ENCODE measurements at regions not wholly inside any gene's neighbourhood (a gene's known extent, or its start where the extent isn't known, plus 50 kb on each side); places are given as distances from the start of the nearest gene placed in this dataset.

DNA sequence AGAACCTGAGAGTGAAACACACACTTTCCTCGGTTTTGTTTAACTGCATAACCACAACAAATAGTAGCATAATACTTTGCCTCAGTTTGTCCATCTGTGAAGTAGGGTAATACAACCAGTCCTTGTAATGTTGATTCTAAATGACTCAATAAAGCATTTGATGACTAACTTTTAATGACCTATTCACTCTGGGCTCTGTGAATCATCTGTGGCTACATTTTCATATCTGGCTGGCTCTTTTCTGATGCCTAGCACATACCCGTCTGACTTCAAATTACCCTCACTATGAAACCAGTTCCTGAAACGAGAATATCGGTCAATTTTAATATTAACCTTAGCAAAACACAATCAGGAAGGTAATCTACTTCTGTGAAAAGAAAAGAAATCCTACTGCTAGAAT is 151.0 kb downstream of the SH2D1A start:
- DNase-seq (no peak), ATAC-seq (no peak)
- no peaks in the 10 kb centered on the region for H3K27me3 Mint-ChIP-seq
- H3K4me3 Mint-ChIP-seq = no peak overlapping the region
- ChIA-PET CTCF (no interaction called here), POLR2A (no interaction called here)
- peaks cover 0 to 16% (median 4%) of the 10 kb centered on the region in 7 donors for H3K4me1 Mint-ChIP-seq
- Histone ChIP-seq H3K4me3 (ENCODE audit: low read length) (no peak overlapping the region), H3K27ac (ENCODE audit: low read depth, low read length) (no peak overlapping the region), H3K36me3 (ENCODE audit: control insufficient read depth in 2 of 3, insufficient read depth in 3 of 3, low read length in 3 of 3) (no peaks in the 10 kb centered on the region), H3K4me1 (ENCODE audit: control insufficient read depth in 2 of 2, insufficient read depth in 2 of 2, low read length in 2 of 2) (no peaks in the 10 kb centered on the region), H3K9me3 (ENCODE audit: control insufficient read depth in 2 of 3, low read length in 3 of 3) (no peaks in the 10 kb centered on the region), H3K27me3 (ENCODE audit: control insufficient read depth in 2 of 2, insufficient read depth in 2 of 2, low read length in 2 of 2) (no peaks in the 10 kb centered on the region)
- intact Hi-C loops (cut with micrococcal nuclease) = no loop called here
- peaks cover 0 to 4% (median 0%) of the 10 kb centered on the region in 11 donors for H3K9me3 Mint-ChIP-seq
- H3K36me3 Mint-ChIP-seq = no peaks in the 10 kb centered on the region
- no peak overlapping the region for H3K27ac Mint-ChIP-seq

- H3K36me3 ChIP-seq (ENCODE audit: control insufficient read depth in 2 of 3, insufficient read depth in 3 of 3, low read length in 3 of 3) = no peaks in the 10 kb centered on the region
- Mint-ChIP-seq H3K27ac (no peak overlapping the region), H3K36me3 (no peaks in the 10 kb centered on the region), H3K4me3 (no peak overlapping the region), H3K4me1 (peaks cover 0 to 21% (median 4%) of the 10 kb centered on the region in 7 donors), H3K9me3 (no peaks in the 10 kb centered on the region), H3K27me3 (no peaks in the 10 kb centered on the region)
- H3K9me3 ChIP-seq (ENCODE audit: control insufficient read depth in 2 of 3, low read length in 3 of 3) = no peaks in the 10 kb centered on the region
- CTCF ChIA-PET = no interaction called here
- DNase-seq = no peak
- ATAC-seq = no peak
- H3K4me1 ChIP-seq (ENCODE audit: control insufficient read depth in 2 of 2, insufficient read depth in 2 of 2, low read length in 2 of 2) = no peaks in the 10 kb centered on the region
- no peak overlapping the region for H3K4me3 ChIP-seq (ENCODE audit: low read length)
- POLR2A ChIA-PET = no interaction called here
- H3K27ac ChIP-seq (ENCODE audit: low read depth, low read length) = no peak overlapping the region
- intact Hi-C loops (cut with micrococcal nuclease) = no loop called here
- H3K27me3 ChIP-seq (ENCODE audit: control insufficient read depth in 2 of 2, insufficient read depth in 2 of 2, low read length in 2 of 2) = no peaks in the 10 kb centered on the region
These were observed 155.2 kb downstream of the SH2D1A start for GRCh38 chrX:124501586-124501985.

- Mint-ChIP-seq H3K36me3 (no peaks in the 10 kb centered on the region), H3K4me1 (peaks cover 0 to 21% (median 4%) of the 10 kb centered on the region in 7 donors), H3K4me3 (no peak overlapping the region), H3K27ac (no peak overlapping the region), H3K27me3 (no peaks in the 10 kb centered on the region), H3K9me3 (no peaks in the 10 kb centered on the region)
- H3K27ac ChIP-seq (ENCODE audit: low read depth, low read length) = no peak overlapping the region
- DNase-seq = no peak
- ChIA-PET CTCF (no interaction called here), POLR2A (no interaction called here)
- no peaks in the 10 kb centered on the region for H3K27me3 ChIP-seq (ENCODE audit: control insufficient read depth in 2 of 2, insufficient read depth in 2 of 2, low read length in 2 of 2)
- H3K4me1 ChIP-seq (ENCODE audit: control insufficient read depth in 2 of 2, insufficient read depth in 2 of 2, low read length in 2 of 2) = no peaks in the 10 kb centered on the region
- intact Hi-C loops (cut with micrococcal nuclease) = no loop called here
- ATAC-seq = no peak
- H3K9me3 ChIP-seq (ENCODE audit: control insufficient read depth in 2 of 3, low read length in 3 of 3) = no peaks in the 10 kb centered on the region
- H3K36me3 ChIP-seq (ENCODE audit: control insufficient read depth in 2 of 3, insufficient read depth in 3 of 3, low read length in 3 of 3) = no peaks in the 10 kb centered on the region
- no peak overlapping the region for H3K4me3 ChIP-seq (ENCODE audit: low read length)
These were observed 155.8 kb downstream of the SH2D1A start for GRCh38 chrX:124502166-124502565.

DNA sequence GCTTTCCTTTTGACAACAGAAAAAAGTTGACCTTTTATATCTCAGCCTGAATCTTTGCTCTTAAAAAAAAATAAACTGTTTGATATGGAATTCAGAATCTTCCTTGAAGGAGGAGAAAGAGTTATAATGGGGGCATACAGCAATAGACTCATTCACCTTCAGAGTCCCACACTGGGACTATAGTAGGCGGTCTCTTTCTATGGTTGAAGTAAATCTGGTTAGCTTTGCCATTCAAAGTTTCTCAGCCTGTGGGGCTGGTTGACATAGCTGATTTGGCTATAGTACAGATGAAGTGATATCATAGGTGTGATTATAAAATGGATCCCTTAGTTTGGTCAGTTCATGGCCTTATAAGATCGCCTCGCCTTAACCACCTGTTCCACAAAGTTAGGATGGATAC is 156.2 kb downstream of the SH2D1A start:
- CTCF ChIA-PET = no interaction called here

DNA sequence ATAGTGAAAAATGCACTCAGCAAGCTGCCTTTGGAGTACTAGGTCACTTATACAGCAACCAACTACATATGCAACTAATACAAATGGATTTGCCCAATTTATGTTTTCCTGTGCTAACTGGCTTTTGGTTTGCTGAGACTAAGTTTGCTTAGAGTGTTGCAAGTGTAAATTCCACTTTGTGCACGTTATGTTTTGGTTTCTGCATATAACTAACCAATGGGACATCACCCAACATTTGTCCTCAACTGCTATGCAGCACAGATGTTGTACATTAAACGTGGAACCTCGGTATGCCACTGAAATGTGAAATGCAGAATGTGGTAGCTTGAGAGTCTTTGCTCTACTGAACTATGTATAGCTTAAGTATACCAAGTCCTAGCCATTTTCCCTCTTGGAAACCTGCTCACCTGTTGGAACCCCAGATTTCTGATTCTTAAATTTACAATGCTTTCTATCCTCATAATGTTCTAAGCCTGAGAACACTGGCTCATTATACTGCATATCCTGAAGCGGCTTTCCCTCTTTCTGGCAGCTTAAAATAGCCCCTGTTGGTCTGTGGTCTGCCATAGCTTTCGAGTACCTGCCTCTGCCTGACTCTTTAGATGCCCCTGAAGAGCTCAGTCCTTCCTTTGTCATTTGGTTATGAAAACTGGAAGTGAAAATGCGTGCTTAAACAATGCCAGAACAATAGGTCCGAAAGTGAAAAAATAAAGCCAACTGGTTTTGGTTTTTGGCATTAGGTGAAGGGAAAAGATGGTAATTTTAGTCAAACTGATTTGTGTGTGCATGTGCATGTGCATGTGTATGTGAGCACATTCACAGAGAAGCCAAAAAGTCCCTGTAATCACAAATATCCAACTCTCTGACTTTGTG is 158.0 kb downstream of the SH2D1A start:
- DNase-seq (no peak), ATAC-seq (no peak)
- Mint-ChIP-seq H3K27ac (no peak overlapping the region), H3K4me3 (no peak overlapping the region), H3K9me3 (no peaks in the 10 kb centered on the region), H3K27me3 (no peaks in the 10 kb centered on the region), H3K36me3 (no peaks in the 10 kb centered on the region), H3K4me1 (peaks cover 0 to 21% (median 4%) of the 10 kb centered on the region in 7 donors)
- no peaks in the 10 kb centered on the region for H3K9me3 ChIP-seq (ENCODE audit: control insufficient read depth in 2 of 3, low read length in 3 of 3)
- H3K27ac ChIP-seq (ENCODE audit: low read depth, low read length) = no peak overlapping the region
- no peak overlapping the region for H3K4me3 ChIP-seq (ENCODE audit: low read length)
- intact Hi-C loops (cut with micrococcal nuclease) = no loop called here
- CTCF ChIA-PET = no interaction called here
- no peaks in the 10 kb centered on the region for H3K36me3 ChIP-seq (ENCODE audit: control insufficient read depth in 2 of 3, insufficient read depth in 3 of 3, low read length in 3 of 3)
- POLR2A ChIA-PET = no interaction called here
- H3K4me1 ChIP-seq (ENCODE audit: control insufficient read depth in 2 of 2, insufficient read depth in 2 of 2, low read length in 2 of 2) = no peaks in the 10 kb centered on the region
- H3K27me3 ChIP-seq (ENCODE audit: control insufficient read depth in 2 of 2, insufficient read depth in 2 of 2, low read length in 2 of 2) = no peaks in the 10 kb centered on the region

More for the DNA sequence above, 156.2 kb downstream of the SH2D1A start:
- Mint-ChIP-seq H3K27ac (no peak overlapping the region), H3K27me3 (no peaks in the 10 kb centered on the region), H3K9me3 (no peaks in the 10 kb centered on the region), H3K36me3 (no peaks in the 10 kb centered on the region), H3K4me1 (peaks cover 0 to 21% (median 4%) of the 10 kb centered on the region in 7 donors), H3K4me3 (no peak overlapping the region)
- ATAC-seq (no peak), DNase-seq (no peak)
- Histone ChIP-seq H3K4me1 (ENCODE audit: control insufficient read depth in 2 of 2, insufficient read depth in 2 of 2, low read length in 2 of 2) (no peaks in the 10 kb centered on the region), H3K27ac (ENCODE audit: low read depth, low read length) (no peak overlapping the region), H3K4me3 (ENCODE audit: low read length) (no peak overlapping the region), H3K9me3 (ENCODE audit: control insufficient read depth in 2 of 3, low read length in 3 of 3) (no peaks in the 10 kb centered on the region), H3K36me3 (ENCODE audit: control insufficient read depth in 2 of 3, insufficient read depth in 3 of 3, low read length in 3 of 3) (no peaks in the 10 kb centered on the region), H3K27me3 (ENCODE audit: control insufficient read depth in 2 of 2, insufficient read depth in 2 of 2, low read length in 2 of 2) (no peaks in the 10 kb centered on the region)
- intact Hi-C loops (cut with micrococcal nuclease) = no loop called here
- POLR2A ChIA-PET = no interaction called here

DNA sequence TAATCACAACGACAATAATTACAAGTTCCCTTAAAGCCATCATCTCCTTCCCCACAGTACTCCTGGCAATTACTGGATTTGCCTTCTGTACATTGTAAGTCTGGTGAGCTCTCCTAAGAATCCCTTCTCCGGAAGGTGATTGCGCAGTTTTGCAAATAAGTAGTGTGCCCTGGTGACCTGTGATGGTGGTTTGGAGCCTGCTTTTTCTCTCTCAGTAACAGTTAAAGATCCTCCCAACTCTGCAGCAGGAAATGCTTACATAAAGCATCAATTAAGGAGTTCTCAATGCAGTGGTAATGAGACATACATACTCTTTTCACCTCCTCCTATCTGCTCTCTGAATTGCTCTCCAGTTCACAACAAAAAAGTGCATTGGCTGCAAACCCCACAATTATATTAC is 159.7 kb downstream of the SH2D1A start:
- Histone ChIP-seq H3K9me3 (ENCODE audit: control insufficient read depth in 2 of 3, low read length in 3 of 3) (no peaks in the 10 kb centered on the region), H3K27ac (ENCODE audit: low read depth, low read length) (no peak overlapping the region), H3K4me3 (ENCODE audit: low read length) (no peak overlapping the region), H3K4me1 (ENCODE audit: control insufficient read depth in 2 of 2, insufficient read depth in 2 of 2, low read length in 2 of 2) (no peaks in the 10 kb centered on the region), H3K27me3 (ENCODE audit: control insufficient read depth in 2 of 2, insufficient read depth in 2 of 2, low read length in 2 of 2) (no peaks in the 10 kb centered on the region), H3K36me3 (ENCODE audit: control insufficient read depth in 2 of 3, insufficient read depth in 3 of 3, low read length in 3 of 3) (no peaks in the 10 kb centered on the region)
- intact Hi-C loops (cut with micrococcal nuclease) = no loop called here
- H3K27ac Mint-ChIP-seq = no peak overlapping the region
- no peak for ATAC-seq
- peaks cover 0 to 1% (median 0%) of the 10 kb centered on the region in 11 donors for H3K9me3 Mint-ChIP-seq
- ChIA-PET CTCF (no interaction called here), POLR2A (no interaction called here)
- no peaks in the 10 kb centered on the region for H3K36me3 Mint-ChIP-seq
- H3K27me3 Mint-ChIP-seq = no peaks in the 10 kb centered on the region
- H3K4me1 Mint-ChIP-seq = peaks cover 0 to 16% (median 4%) of the 10 kb centered on the region in 7 donors
- DNase-seq = no peak
- H3K4me3 Mint-ChIP-seq = no peak overlapping the region

- no peaks in the 10 kb centered on the region for H3K36me3 ChIP-seq (ENCODE audit: control insufficient read depth in 2 of 3, insufficient read depth in 3 of 3, low read length in 3 of 3)
- H3K27me3 ChIP-seq (ENCODE audit: control insufficient read depth in 2 of 2, insufficient read depth in 2 of 2, low read length in 2 of 2) = no peaks in the 10 kb centered on the region
- H3K9me3 Mint-ChIP-seq = peaks cover 0 to 1% (median 0%) of the 10 kb centered on the region in 11 donors
- H3K27ac Mint-ChIP-seq = no peak overlapping the region
- H3K27me3 Mint-ChIP-seq = no peaks in the 10 kb centered on the region
- H3K36me3 Mint-ChIP-seq = no peaks in the 10 kb centered on the region
- H3K4me3 ChIP-seq (ENCODE audit: low read length) = no peak overlapping the region
- CTCF ChIA-PET = interaction anchor here (0.6 kb wide), 1 partner anchor 68 kb away, joined by 3 read pairs; no protein-coding TSS in a partner anchor
- POLR2A ChIA-PET = interaction anchor here (0.6 kb wide), 1 partner anchor 1048 kb away, joined by 3 read pairs; no protein-coding TSS in a partner anchor
- intact Hi-C loops (cut with micrococcal nuclease) = no loop called here
- ATAC-seq (no peak), DNase-seq (no peak)
- H3K4me1 Mint-ChIP-seq = peaks cover 0 to 7% (median 0%) of the 10 kb centered on the region in 7 donors
- no peaks in the 10 kb centered on the region for H3K4me1 ChIP-seq (ENCODE audit: control insufficient read depth in 2 of 2, insufficient read depth in 2 of 2, low read length in 2 of 2)
- no peak overlapping the region for H3K4me3 Mint-ChIP-seq
- H3K27ac ChIP-seq (ENCODE audit: low read depth, low read length) = no peak overlapping the region
- no peaks in the 10 kb centered on the region for H3K9me3 ChIP-seq (ENCODE audit: control insufficient read depth in 2 of 3, low read length in 3 of 3)
These were observed 160.9 kb downstream of the SH2D1A start for GRCh38 chrX:124507246-124507645.
